HS-27A (cell line): ENCODE measurements at regions not wholly inside any gene's neighbourhood (a gene's known extent, or its start where the extent isn't known, plus 50 kb on each side); places are given as distances from the start of the nearest gene placed in this dataset.

Source experiments
- DNase-seq: peaks from one replicate; pipeline ENCODE4 v3.0.0-alpha.2; 2012; ENCODE audit warnings: low read depth, missing footprints

DNA sequence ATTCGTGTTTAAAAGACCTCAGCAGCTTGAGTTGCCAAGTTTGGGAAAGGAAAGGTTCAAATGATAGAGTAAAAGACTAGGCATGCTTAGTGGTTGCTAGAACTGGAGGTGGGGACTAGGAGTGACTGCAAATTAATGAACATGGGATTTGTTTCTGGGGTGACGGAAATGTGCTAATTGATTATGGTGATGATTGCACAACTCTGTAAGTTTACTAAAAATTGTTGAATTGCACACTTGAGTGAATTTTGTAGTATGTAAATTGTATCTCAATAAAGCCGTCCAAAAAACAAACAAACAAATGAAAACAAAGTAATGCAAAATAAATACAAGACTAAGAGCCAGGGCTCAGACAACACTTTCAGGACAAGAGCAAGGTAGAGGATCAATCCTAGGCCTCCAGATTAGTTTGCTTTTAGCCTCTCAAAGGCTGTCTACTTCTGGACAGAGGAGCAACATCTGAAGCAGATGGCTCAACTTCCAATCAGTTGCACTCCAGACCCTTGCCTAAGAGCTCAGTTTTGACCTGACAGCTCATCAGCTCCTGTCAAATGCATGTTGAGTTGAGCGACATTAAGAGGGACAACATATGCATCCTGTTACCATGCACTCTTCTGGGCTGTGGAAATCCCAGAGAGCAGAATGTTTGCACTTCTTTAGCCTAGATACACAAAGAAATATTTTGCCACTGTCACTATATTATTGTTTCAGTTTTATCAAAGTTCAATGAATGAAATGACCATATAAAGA lies 111.2 kb upstream of the ASIC2 start:
- DNase-seq, result no peak

DNA sequence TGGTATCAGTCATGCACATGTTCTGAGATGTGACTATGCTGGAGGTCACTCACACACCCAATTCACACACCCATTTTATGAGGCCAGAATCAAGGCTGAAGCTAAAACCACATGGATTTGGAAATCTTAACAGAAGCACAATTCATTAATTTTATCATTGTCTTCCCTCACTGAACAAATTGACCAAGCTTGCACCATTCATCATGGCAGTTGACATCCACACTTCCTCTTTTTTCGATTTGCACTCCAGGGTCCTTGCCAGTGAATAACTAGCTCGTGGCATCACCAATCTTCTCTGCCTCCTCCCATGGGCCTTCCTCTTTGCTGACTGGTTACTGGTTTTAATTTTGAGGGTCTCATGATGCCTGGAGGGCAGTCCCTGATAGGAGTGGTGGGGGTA lies 123.0 kb upstream of the ASIC2 start:
- DNase-seq, result no peak

DNA sequence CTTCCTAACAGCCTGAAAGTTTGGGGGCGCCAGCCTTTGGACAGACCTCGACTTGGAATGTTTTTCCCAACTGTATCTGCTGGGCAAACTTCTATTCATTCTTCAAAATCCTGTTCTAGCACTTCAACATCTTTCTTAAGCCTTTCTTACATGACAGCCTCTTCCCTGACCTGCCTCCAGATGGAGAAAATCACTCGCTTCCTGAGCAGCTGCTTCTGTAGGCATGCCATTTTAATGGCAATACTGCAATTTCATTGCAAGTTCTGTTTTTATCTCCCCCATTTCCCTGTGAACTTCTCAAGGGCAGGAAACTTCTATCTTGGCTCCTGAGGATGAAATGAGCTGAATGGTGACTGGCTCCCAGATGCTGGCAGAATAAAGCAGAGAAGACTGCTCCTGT lies 128.8 kb upstream of the ASIC2 start:
- DNase-seq, result no peak

DNA sequence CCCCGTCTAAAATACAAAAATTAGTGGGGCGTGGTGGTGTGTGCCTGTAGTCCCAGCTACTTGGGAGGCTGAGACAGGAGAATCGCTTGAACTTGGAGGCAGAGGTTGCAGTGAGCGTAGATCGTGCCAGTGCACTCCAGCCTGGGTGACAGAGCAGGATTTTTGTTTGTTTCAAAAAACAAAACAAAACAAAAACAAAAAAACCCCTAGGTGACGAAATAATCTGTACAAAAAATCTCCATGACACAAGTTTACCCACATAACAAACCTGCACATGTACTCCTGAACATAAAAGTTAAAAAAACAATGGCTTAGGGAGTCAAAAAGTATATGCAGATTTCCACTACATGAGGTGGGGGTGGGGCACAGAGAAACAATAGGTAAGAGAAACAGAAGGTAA lies 140.5 kb upstream of the ASIC2 start:
- no peak for DNase-seq

DNA sequence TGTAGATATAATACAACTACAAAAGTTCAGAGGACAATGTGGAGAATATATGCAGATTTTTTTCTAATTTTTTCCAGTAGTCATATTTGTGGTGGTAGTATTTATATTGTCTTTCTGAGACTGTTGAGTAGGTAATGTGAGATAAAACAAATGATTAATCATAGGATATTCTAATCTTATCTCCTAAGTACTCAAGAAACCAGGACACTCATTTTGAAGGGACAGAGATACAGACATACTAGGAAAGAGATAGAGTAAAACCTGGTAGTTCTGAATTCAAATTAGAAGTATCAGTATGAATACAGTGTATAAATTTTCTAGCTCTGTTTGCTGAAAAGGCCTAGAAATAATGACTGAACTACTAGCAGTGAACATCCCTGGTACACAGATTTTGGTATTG lies 141.7 kb upstream of the ASIC2 start:
- DNase-seq, result no peak

DNA sequence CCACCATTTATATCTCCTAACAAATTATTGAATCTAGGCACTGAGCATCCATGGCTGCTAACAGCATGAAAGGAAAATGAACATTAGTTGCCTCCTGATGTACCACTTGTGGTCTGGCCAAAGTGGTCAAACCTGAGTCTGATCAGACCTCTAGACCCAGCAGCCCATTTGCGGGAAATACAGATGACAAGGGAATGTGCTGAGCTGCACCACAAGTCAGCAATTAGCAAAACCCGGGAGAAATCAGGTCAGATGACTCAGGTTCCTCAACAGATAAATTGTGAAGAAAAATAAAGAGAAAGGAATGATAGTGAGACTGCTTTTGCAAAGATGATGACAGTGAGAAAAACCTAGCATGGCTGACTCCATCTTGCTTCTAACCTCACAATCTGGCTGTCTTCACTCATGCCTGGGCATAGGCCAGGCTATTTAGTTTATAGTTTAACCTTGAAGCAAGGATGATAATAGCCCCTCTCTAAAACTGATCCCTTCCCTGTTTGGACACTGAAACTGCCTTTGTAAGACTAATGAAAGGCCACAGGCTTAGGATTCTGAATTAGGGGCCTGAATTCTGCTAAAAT lies 142.7 kb upstream of the ASIC2 start:
- no peak for DNase-seq

DNA sequence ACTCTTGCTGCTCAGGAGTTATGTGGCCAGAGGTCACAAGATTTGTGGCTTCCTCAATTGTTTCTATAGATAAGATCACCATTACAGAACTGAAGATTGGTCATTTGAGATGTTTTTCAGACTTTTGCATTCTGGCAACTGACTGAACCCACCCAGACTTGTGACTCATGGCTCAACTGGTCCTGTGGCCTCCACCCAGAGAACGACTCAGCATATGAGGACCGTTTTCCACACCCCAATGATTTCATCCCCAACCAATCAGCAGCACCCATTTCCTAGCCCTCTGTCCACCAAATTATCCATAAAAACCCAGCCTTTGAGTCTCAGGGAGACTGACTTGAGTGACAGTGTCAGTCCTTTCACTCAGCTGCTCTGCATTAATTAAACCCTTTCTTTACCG lies 143.2 kb upstream of the ASIC2 start:
- no peak for DNase-seq

DNA sequence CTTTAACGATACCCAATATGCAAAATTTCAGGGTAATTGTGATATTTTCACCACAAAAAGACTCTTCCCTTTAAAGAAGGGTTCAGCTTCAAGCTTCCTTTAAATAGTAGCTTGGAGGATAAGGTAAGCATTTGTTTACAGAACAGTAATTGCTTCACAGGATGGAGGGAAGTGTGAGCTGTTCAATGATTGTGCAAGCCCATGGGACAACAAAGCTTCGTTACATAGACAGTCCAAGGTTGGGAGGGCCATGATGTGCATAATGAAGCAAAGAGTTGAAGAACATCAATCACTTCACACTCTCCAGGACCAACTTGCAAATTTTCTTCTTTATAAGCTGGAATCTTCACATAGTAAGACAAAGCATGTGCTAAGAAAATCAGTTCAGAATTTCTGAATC lies 145.0 kb upstream of the ASIC2 start:
- no peak for DNase-seq

DNA sequence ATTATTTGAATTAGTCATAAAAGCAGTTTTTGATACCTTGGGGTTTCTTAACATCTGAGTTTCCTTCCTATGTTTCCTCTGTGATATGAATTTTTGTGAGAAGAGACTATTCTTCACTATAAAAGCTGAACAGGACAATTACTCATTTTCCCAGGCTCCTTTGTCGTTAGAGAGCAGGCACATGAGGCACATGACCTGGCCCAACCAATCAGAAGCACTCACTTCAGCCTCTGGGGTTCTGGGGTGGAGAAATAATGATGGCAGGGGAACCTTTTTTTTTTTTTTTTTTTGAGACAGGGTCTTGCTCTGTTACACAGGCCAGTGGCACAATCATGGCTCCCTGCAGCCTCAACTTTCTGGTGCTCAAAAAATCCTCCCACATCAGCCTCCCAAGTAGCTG lies 145.5 kb upstream of the ASIC2 start:
- DNase-seq, result no peak

DNA sequence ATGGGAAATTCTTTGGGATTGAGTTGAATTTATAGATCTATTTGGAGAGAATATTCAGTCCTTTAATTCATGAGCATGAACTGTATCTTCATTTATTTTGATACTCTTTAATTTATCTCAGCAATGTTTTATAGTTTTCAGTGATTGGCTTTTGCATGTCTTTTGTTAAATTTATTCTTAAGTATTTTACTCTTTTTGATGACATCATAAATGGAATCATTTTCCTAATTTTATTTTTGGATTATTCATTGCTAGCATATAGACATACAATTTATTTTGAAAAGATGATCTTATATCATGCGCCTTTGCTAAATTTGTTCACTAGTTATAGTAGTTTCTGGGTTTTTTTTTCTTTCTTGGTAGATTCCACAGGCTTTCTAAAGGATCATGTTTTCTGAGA lies 149.2 kb upstream of the ASIC2 start:
- DNase-seq, result no peak

DNA sequence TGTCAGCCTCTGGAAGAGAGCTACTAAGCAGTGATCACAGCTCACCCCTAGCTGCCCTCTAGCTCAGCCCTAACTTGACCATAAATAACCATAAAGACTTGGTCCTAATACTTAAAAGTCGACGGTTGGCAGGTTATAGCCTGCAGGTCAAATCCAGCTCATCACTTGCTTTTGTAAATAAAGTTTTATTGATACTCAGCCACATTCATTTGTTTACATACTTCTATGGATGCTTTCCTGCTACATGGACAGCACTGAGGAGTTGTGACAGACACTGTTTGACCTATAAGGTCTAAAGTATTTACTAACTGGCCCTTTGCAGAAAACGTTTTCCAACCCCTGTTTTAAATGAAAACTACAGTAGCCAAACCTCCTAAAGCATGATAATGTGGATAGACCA lies 151.6 kb upstream of the ASIC2 start:
- no peak for DNase-seq

DNA sequence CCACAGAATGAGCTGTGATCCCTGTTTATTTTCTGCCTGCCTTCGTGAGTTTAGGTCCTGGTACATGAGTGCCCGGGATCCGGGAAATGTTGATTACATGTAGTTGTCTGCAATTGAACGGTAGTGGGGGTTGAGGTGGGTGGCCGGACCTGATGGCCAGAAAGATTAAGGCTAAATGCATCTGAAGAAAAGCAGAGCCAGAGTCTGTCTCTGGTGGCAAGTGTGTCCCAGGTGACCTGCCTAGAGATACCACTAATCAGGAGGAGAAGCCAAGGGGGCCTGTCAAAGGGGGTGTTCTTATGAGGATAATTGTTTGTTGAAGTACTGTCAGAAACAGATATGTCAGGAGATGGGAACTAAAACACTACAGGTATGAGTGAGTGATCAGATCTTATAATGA lies 154.0 kb upstream of the ASIC2 start:
- no peak for DNase-seq

DNA sequence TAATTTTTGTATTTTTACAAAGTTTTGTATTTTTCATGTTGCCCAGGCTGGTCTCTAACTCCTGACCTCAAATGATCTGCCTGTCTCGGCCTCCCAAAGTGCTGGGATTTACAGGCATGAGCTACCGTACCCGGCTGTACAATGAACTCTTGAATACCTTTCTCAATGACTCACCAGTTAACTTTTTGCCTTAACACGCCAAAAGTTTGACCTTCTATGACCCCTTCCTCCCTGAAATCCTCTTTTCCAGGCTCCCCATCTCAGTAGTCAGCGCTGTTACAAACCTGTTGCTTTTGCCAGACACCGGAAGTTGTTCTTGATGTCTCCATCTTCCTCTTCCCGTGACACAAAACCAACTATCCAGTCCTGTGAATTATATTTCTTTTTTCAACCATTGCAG lies 158.1 kb upstream of the ASIC2 start:
- no peak for DNase-seq

DNA sequence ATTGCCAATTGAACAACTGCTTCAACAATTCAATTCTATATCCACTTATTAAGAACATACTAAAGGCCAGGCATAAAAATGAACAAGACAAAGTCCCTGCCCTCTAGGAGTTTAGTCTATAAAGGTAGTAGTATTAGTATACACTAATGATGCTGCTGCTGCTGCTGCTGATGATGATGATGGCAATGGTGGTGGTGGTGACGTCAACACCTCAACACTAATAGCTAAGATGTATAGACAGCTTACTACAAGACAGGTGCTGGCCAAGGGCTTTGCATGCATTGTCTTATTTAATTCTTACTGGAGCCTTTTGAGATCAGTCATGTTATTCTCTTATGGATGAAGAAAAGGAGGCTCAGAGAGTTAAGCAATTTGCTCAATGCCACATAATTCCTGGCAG lies 164.4 kb upstream of the ASIC2 start:
- DNase-seq, result no peak

DNA sequence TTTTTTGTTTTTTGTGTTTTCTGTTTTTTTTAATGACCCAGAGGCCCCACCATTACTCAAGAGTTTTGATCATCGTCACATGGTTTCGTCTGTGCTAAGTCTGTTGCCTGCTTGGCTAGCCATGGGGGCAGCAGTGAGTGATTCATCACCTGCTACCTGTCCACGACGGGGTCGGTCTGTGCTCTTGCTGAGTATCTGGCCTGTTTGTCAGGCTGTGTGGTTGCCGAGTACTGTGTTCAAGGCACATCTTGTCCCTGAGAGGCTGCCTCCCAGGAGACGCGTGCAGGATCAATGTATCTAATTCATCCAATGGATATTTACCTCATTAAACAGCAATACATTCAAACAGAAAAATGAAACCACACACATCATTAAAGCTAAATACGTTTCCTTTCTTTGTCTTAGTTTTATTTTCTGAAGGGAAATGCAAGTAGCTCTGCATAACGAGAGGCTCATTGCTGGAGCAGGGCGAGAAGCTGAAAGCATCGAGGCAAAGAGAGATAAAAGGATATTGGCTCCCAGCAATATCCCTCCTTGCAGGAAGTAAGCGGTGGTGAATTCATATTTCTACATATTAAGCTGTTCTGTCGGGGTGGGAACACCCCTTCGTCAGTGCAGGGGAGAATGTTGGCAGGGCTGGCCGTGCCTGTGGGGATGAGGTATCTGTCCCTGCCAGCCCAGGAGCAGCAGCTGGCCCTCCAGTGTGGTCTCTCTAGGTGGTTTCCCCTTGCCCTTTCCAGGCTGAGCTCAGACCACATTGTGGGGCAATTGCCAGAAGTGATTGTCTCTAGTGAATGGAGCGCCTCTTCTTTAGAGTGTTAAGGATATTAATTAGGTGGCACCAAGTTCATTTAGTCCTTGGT lies 166.2 kb upstream of the ASIC2 start:
- no peak for DNase-seq

DNA sequence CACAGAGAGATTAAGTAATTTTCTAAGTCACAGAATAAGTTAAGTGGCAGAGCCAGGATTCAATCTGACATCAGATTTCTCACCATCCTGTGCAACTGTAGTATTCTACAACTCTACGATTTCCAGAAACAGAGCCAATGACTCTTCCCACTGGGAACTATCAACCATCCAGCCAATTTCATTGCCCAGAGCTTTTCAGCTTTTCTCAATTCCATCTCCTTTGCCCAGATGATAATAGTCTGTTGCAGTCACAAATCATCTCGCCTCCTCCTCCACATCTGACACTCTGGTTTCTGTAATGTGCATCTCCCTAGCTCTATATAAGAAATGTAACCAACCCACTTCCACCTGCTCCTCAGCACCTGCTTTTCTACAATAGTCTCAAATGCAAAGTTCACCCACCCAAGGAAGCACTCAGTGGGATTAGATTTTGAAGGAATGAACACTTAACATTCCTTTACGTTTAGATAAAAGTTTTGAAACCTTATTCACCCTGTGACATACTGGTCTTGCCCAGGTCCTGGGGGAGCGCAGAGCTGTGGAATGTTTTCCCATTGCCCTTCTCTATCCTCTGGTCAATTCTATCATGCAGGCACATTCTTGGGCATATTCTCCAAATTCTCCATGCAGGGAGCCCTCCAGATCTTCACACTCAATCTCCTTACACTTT lies 167.8 kb upstream of the ASIC2 start:
- DNase-seq, result no peak

DNA sequence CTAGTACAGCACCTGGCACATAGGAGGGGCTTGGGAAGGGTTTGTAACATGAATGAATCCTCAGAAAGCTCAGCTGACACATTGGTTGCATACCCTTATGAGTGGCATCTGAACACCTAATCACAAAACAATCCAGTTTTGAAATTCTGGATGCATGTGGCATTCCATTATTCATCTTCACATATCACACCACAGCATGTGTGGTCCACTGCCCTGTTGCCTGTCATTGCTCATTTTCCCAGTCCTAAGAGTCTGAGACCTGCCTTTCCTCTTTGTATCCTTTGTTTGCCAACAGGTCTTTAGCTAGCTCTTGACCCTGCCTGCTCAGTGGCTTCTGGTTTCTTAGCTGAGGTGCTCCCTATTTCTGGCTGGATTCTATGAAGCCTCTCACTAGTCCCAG lies 170.8 kb upstream of the ASIC2 start:
- DNase-seq, result no peak

DNA sequence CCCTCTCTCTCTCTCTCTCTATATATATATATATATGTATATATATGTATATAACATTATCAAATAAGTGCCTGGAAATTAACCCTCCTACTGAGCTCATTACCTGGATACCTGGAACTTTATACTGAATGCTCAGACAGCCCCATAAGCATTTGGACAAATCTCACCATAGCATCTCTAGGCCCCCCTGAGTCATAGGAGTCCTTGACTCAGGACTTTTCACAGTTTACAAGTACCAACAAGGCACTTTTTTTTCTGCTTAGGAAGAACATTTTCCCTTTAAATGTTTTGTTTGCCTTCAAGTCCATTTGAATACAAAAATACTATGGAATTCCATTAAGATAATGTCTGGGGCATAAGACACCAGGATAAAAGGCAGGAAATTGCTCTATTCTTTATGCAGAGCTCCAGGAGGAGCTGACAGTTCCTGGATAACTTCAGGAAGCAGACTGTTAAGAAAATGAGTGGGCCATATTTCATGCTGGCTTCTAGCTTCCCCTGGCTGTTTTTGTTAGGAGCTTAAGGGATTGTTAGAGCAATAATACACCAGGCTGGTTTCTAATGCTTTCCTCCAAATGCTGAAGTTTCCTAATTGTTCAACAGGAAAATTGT lies 171.7 kb upstream of the ASIC2 start:
- DNase-seq, result no peak

DNA sequence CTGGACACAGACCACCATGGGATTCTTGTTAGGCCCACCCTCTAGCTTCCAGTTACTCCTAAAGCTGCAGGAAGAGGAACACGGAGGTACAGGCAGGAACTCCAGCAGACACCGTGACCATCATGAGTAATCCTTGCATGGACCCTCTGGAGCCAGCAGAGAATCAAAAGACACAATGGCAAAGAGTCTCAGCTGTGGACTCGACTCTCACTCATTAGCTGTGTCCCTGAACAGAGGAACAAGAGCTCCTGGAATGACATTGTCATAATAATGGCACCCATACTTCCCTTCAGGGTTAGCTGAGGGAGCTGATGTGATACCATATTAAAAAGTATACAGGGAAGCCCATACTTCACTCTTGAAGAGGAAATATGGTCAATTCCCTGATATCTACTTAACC lies 176.3 kb upstream of the ASIC2 start:
- no peak for DNase-seq

DNA sequence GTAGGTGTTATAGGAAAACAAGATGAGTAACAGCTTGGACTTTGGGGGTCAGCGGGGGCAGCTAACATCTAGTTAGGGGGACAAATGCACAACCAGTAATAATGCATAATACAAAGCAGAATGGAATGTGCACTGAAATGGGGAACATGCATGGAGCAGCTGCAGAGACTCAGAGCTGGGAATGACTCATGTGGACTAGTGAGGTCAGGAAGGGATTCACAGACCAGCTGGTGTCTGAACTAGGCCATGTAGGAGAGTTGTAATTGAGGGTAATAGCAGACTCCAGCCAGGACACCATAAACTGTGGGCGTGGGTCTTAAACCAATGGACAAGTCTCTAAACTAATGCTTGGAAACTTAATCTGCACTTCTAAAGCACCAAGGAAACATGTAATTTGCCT lies 176.8 kb upstream of the ASIC2 start:
- no peak for DNase-seq

DNA sequence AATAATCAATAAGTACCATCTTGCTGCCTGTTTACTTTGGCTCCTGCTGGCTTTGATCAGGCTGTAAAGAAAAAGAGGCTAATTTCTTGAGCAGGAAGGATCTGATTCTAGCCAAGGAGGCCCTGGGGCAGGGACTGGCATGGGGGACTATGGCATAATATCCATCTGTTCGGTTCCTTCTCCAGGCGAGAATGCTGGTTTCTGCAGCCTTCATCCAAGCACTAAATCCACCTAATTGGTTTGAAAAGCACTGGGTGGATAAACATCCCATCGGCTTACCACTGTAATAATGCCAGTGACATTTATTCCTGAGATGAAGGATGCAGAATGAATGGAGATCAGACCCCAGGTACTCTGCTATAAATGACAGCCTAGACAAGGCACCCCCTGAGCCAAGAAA lies 180.0 kb upstream of the ASIC2 start:
- DNase-seq, result no peak

DNA sequence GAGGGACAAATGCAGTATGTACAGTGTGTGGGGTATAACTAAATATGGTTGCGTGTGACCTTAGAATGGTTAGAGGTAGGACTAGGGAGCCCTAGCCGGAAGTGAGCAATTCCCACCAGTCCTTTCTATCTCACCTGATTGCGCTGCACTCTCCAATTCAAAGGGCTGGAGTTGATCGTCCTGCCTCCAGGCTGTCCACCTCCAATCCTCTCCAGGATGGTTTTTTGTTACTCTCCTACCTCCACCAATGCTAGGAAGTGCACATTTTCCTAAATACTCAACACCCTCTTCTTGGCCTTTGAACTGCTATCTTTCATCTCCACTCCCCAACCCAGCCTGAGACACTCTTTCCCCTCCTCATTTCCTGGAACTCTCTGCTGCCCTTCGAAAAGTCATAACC lies 181.7 kb upstream of the ASIC2 start:
- no peak for DNase-seq
